Ovary (tissue), 3 donors: ENCODE measurements at regions not wholly inside any gene's neighbourhood (a gene's known extent, or its start where the extent isn't known, plus 50 kb on each side); places are given as distances from the start of the nearest gene placed in this dataset.

Experiments used
- CTCF ChIP-seq, 3 donors: fragments of 450-650 bp in 2 of 3; fragments of 200-600 bp in 1 of 3; IDR thresholded peaks; one replicate each; pipeline versions ENCODE4 v1.5.1 to v1.8.0; 2016 to 2022; ENCODE audit warnings: antibody characterized with exemption in 3 of 3, mild to moderate bottlenecking in 1 of 3
- EP300 ChIP-seq: sonication (generic); formaldehyde crosslinking; IDR thresholded peaks from one replicate; pipeline ENCODE4 v1.6.1; 2017; ENCODE audit warnings: antibody characterized with exemption
- POLR2A ChIP-seq: fragments of 450-650 bp; IDR thresholded peaks from one replicate; pipeline ENCODE4 v1.6.1; 2017; ENCODE audit warnings: antibody characterized with exemption, mild to moderate bottlenecking, moderate library complexity
- donor health status: DM: no; HTN: no; CAD: no.

- TF ChIP-seq POLR2A = no peak
- TF ChIP-seq CTCF (IDR thresholded peaks at IDR 0.05) = no peak
- TF ChIP-seq EP300 = no peak
These were observed 194.0 kb downstream of the VRK1 start for GRCh38 chr14:96991226-96991625.
